ENCODE measurements at regions not wholly inside any gene's neighbourhood (a gene's known extent, or its start where the extent isn't known, plus 50 kb on each side); places are given as distances from the start of the nearest gene placed in this dataset.

GRCh38 chrX:83077606-83078005, 430.5 kb upstream of the POU3F4 start (continued):
- TF ChIP-seq XBP1 (CRISPR knock-in tag; IDR thresholded peaks at IDR 0.05) (no peak), ZBTB39 (CRISPR knock-in tag; IDR thresholded peaks at IDR 0.05) (no peak), ZNF646 (CRISPR knock-in tag; IDR thresholded peaks at IDR 0.05) (no peak), ZNF280D (CRISPR knock-in tag; IDR thresholded peaks at IDR 0.05) (no peak), ZNF563 (CRISPR knock-in tag; IDR thresholded peaks at IDR 0.05) (no peak), ZBTB3 (CRISPR knock-in tag; IDR thresholded peaks at IDR 0.05; ENCODE audit: borderline replicate concordance, low read depth) (no peak)
